ENCODE measurements at regions not wholly inside any gene's neighbourhood (a gene's known extent, or its start where the extent isn't known, plus 50 kb on each side); places are given as distances from the start of the nearest gene placed in this dataset.
"Not testable (repeated sequence)": the region's sequence is repeated elsewhere in the genome, so short reads cannot be mapped to it uniquely, and the experiment has no call there.

- Mint-ChIP-seq H3K36me3 (ENCODE audit: unreplicated experiment) (no peaks in the 10 kb centered on the region), H3K4me1 (ENCODE audit: low read depth, unreplicated experiment) (peaks cover 9% of the 10 kb centered on the region), H3K27ac (ENCODE audit: unreplicated experiment) (no peak overlapping the region), H3K27me3 (ENCODE audit: unreplicated experiment) (no peaks in the 10 kb centered on the region), H3K9me3 (ENCODE audit: unreplicated experiment) (peaks cover 5% of the 10 kb centered on the region), H3K4me3 (ENCODE audit: unreplicated experiment) (no peak overlapping the region)
- TF ChIP-seq CTCF (IDR thresholded peaks at IDR 0.05; ENCODE audit: partially characterized antibody, unreplicated experiment): no peak
- DNase-seq: no peak
Observed at GRCh38 chr7:152594801-152595200, 81.1 kb downstream of the XRCC2 start.

- no peak for TF ChIP-seq CTCF (IDR thresholded peaks at IDR 0.05; ENCODE audit: partially characterized antibody, unreplicated experiment)
- Mint-ChIP-seq H3K27ac (ENCODE audit: unreplicated experiment) (no peak overlapping the region), H3K4me3 (ENCODE audit: unreplicated experiment) (no peak overlapping the region), H3K36me3 (ENCODE audit: unreplicated experiment) (peaks cover 8% of the 10 kb centered on the region), H3K9me3 (ENCODE audit: unreplicated experiment) (peaks cover 15% of the 10 kb centered on the region), H3K27me3 (ENCODE audit: unreplicated experiment) (no peaks in the 10 kb centered on the region), H3K4me1 (ENCODE audit: low read depth, unreplicated experiment) (peaks cover 4% of the 10 kb centered on the region)
- DNase-seq: no peak
Observed at GRCh38 chr7:152591976-152592375, 84.0 kb downstream of the XRCC2 start.

- H3K4me1 Mint-ChIP-seq (ENCODE audit: low read depth, unreplicated experiment): no peaks in the 10 kb centered on the region
- no peak for DNase-seq
- TF ChIP-seq CTCF (IDR thresholded peaks at IDR 0.05; ENCODE audit: partially characterized antibody, unreplicated experiment): no peak
- no peak overlapping the region for H3K4me3 Mint-ChIP-seq (ENCODE audit: unreplicated experiment)
- no peaks in the 10 kb centered on the region for H3K27me3 Mint-ChIP-seq (ENCODE audit: unreplicated experiment)
- no peak overlapping the region for H3K27ac Mint-ChIP-seq (ENCODE audit: unreplicated experiment)
- peaks cover 15% of the 10 kb centered on the region for H3K9me3 Mint-ChIP-seq (ENCODE audit: unreplicated experiment)
- H3K36me3 Mint-ChIP-seq (ENCODE audit: unreplicated experiment): peaks cover 8% of the 10 kb centered on the region
Observed at GRCh38 chr7:152590481-152590880, 85.5 kb downstream of the XRCC2 start.

DNA sequence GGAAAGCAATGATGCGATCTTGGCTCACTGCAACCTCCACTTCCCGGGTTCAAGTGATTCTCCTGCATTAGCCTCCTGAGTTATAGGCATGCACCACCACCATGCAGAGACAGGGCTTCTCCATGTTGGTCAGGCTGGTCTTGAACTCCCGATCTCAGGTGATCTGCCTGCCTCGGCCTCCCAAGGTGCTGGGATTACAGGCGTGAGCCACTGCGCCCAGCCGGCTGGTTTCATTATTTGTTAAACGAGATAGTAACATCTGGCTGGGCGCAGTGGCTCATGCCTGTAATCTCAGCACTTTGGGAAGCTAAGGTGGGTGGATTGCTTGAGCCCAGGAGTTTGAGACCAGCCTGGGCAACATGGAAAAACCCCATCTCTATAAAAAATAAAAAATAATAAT lies 86.1 kb downstream of the XRCC2 start:
- H3K9me3 Mint-ChIP-seq (ENCODE audit: unreplicated experiment): peaks cover 13% of the 10 kb centered on the region
- H3K4me3 Mint-ChIP-seq (ENCODE audit: unreplicated experiment); H3K4me1 Mint-ChIP-seq (ENCODE audit: low read depth, unreplicated experiment); H3K27ac Mint-ChIP-seq (ENCODE audit: unreplicated experiment); DNase-seq; H3K36me3 Mint-ChIP-seq (ENCODE audit: unreplicated experiment); H3K27me3 Mint-ChIP-seq (ENCODE audit: unreplicated experiment): not testable (repeated sequence)

DNA sequence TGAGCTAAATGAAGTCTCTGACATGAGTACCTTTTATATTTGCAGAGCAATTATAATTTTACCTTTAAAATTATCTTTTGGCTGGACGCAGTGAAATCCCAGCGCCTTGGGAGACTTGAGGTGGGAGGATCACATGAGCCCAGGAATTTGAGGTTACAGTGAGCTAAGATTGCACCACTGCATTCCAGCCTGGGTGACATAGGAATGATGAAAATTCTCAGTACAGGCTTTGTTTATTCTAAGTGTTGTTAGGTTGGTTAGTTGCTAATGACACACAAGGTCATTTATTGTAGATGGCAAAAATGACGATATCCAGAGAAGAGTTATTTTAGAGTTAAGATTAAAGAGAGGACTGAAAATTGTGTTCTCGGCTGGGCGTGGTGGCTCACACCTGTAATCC lies 87.6 kb downstream of the XRCC2 start:
- no peaks in the 10 kb centered on the region for H3K27me3 Mint-ChIP-seq (ENCODE audit: unreplicated experiment)
- TF ChIP-seq CTCF (IDR thresholded peaks at IDR 0.05; ENCODE audit: partially characterized antibody, unreplicated experiment): no peak
- H3K9me3 Mint-ChIP-seq (ENCODE audit: unreplicated experiment): peaks cover 11% of the 10 kb centered on the region
- no peak for DNase-seq
- no peaks in the 10 kb centered on the region for H3K4me1 Mint-ChIP-seq (ENCODE audit: low read depth, unreplicated experiment)
- H3K27ac Mint-ChIP-seq (ENCODE audit: unreplicated experiment): no peak overlapping the region
- peaks cover 8% of the 10 kb centered on the region for H3K36me3 Mint-ChIP-seq (ENCODE audit: unreplicated experiment)
- H3K4me3 Mint-ChIP-seq (ENCODE audit: unreplicated experiment): no peak overlapping the region

DNA sequence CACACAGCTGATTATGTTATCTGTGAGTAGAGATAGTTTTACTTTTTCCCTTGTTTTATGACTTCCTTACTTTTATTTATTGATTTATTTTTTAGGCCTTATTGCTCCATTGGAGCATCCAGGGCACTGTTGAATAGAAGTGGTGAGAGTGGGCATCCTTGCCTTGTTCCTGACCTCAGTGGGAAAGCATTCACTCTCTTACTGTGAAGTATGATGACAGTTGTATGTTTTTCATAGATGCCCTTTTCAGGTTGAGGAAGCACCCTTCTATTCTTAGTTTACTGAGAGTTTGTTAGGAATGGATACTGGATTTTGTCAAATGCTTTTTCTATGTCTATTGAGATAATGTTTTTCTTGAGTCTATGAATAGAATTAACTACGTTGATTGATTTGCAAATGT lies 88.6 kb downstream of the XRCC2 start:
- Mint-ChIP-seq H3K4me3 (ENCODE audit: unreplicated experiment) (no peak overlapping the region), H3K27me3 (ENCODE audit: unreplicated experiment) (no peaks in the 10 kb centered on the region), H3K36me3 (ENCODE audit: unreplicated experiment) (peaks cover 8% of the 10 kb centered on the region), H3K27ac (ENCODE audit: unreplicated experiment) (no peak overlapping the region), H3K4me1 (ENCODE audit: low read depth, unreplicated experiment) (no peaks in the 10 kb centered on the region), H3K9me3 (ENCODE audit: unreplicated experiment) (peaks cover 11% of the 10 kb centered on the region)
- no peak for TF ChIP-seq CTCF (IDR thresholded peaks at IDR 0.05; ENCODE audit: partially characterized antibody, unreplicated experiment)
- DNase-seq: no peak

Measured in glutamatergic neuron (in vitro differentiated cells).